NOMO-1 treated with DMSO at 0.1 percent for 48 hours (cell line): ENCODE measurements at regions not wholly inside any gene's neighbourhood (a gene's known extent, or its start where the extent isn't known, plus 50 kb on each side); places are given as distances from the start of the nearest gene placed in this dataset.
"Not testable (repeated sequence)": the region's sequence is repeated elsewhere in the genome, so short reads cannot be mapped to it uniquely, and the experiment has no call there.

Experiments
- DNase-seq: peaks from one replicate; lab custom pipeline; 2025; ENCODE audit not compliant: unreplicated experiment; lab: John Stamatoyannopoulos, UW

DNA sequence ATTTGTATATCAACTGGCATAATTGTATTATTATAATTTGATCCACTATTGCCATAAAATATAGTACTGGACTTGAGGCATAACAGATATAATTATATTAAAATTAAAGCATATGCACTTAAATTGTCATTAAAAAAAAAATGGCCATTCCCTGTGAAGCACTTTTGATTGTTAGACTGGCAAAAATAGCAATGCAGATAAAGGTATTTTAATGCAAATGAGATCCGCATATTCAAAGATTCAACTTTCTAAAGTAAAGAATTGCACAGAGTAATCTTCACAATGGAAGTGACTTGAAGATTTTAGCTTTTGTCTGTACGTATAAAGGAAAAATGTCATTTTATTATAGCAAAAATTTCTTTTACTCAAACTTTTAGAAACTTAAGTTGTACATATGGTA is 871.8 kb upstream of the PABPC4L start:
- DNase-seq, result no peak

DNA sequence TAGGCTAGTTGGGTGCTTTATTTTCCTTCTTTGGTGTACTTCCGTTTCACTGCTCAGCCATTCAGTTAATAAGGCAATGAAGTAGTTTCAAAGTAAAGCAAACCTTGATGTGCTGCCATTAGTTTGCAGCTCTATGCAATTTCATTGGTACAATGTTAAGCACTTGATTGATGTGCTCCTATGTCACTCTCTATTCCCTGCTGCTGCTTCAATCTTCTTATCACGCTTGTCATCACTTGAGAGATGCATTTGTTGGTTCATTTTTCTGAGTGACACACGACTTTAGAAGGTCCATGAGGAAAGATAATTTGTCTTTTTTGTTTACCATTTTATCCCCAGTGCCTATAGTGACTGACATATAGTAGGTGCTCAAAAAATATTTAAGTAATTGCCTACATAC is 871.0 kb upstream of the PABPC4L start:
- no peak for DNase-seq

DNA sequence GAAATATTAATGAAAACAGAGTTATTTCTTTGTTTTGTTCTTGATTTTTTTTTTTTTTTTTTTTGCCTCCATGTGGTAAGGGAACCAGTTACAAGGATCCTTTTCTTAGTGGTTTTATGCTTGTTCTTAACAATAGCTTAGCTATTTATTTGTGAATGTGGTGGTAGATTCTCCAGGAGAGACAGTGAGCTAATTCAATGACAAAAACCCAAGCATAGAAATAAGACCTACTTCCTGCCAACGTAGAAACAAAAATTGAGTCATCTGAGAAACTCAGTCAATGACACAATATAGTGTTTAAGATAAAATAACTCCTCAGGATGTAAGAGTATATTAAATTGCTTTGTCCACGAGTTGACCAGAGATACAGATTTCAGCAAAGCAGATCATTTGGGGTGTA is 863.8 kb upstream of the PABPC4L start:
- DNase-seq, result no peak

DNA sequence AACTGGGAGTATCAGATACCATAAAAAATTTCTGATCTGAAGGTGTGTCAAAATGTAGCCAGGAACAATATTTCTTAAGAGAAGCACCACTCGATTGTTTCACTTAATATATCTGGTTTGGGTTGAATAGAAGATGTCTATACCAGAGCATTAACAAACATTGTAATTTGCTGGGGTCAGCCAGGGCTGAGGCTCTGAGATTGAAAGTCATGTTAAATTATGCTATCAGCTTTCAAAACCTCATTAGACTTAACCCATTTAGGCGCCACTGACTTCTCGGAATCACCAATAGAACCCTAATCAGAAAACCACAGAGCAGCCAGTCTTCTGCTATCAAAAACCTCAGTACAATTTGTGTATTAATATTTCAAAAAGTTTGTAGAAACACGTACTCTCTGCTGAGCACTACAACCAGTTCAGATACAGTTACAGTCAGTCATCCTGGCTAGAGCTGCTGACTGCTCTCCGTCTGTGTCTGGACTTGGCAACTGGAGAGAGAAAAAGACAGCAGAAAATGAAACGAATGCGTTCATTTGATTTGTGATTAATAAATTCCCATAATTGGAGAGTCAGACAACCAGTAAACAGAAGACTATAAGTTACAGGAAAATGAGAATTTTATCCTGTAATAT is 848.6 kb upstream of the PABPC4L start:
- no peak for DNase-seq

DNA sequence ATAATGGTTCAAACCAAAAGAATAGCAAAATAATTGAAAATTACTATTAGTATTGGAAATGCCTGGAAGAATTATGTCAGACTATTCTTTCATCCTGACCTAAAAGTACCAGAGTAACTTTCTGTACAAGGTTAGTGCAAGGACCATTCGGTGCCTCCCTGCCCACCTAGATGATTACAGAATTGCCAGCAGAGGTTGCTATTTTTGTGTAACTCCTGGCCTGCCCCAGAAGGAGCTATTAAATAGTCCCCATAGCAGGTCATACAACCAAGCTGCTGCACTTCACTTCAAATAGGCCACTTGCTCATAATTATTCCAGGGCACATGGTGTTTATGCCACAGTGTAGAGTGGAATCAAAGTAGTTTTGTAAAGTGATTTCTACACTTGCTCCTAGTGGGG is 831.1 kb upstream of the PABPC4L start:
- DNase-seq, result no peak

DNA sequence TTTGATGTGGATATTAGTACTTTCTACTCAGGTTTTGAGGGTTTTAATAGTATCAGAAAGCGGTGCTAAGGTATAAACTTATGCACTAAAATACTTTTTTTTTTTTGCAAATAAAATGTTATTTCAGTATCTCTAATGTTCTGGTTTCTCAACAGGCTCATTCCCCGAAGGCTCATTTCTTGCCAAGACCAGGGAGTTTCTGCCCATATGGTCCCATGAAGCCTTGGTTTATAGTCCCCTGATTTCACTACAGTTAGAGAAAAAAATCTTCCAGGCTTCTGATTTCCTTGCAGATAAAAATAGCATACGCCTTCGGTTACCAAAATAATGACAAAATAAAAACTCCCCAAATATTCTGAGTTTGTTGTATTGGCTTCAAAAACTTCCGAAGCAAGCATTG is 814.2 kb upstream of the PABPC4L start:
- DNase-seq, result no peak

DNA sequence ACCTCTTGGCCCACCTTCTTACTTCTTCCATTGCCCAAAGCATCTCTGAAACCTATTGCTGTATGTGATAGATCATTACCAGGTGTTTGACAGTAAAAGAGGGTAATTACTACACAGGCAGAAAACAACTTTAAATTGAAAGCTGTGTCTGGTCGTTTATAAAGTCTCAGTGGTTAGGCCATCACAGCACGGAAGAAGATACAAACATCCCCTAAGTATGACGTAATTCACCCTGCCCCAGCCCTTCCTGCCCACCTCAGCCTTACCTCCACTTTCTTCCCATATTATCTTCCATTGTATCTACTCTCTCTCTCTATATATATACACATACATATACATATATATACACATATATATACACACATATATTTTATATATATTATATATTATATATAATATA is 805.8 kb upstream of the PABPC4L start:
- no peak for DNase-seq

DNA sequence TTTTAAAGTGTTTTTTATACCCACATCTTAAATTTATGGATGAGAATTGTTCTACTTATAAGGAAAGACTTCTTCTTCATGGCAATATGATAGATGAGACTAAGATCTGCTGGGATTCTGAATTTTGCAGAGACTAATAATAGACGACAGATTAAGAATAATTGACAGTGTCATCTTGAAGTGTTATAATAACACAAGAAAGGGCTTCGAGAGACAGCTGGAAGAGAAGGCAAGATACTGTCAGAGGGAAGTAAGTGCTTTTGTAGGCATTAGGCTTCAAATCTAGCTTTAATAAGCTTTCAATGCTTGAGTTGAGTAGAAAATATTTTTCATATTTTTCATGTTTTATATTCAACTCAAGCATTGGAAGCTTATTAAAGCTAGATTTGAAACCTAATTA is 797.6 kb upstream of the PABPC4L start:
- DNase-seq, result no peak

DNA sequence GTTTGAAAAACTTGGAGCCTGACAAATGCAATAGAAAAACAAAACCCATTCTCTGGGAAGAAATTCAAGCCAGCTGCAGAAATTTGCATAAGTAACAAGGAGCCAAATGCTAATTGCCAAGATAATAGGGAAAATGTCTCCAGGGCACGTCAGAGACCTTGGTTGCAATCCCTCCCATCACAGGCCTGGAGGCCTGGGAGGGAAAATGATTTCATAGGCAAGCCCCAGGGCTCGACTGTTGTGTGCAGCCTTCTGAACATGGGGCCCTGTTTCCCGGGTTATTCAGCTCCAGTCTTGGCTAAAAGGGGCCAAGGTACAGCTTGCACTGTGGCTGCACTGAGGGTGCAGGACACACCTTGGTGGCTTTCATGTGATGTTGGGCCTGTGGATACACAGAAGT is 760.4 kb upstream of the PABPC4L start:
- DNase-seq, result no peak

DNA sequence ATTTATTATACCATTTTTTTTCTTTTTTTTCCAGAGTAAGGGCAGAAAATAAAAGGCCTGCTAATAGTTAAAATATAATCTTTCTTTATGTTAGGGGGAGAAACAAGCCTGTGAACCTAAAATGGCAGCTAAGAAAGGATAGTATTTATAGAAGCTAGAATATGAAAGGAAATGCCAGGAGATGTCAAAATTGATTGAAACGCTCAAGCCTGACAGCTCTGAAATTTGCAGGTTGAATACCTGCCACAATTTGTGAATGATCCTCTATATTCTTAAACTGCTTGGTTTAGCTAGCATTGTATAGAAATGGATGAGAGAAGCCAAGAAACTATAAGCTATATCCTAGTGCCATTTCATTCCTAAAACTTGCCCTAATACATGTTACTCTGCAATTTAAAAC is 757.3 kb upstream of the PABPC4L start:
- no peak for DNase-seq

DNA sequence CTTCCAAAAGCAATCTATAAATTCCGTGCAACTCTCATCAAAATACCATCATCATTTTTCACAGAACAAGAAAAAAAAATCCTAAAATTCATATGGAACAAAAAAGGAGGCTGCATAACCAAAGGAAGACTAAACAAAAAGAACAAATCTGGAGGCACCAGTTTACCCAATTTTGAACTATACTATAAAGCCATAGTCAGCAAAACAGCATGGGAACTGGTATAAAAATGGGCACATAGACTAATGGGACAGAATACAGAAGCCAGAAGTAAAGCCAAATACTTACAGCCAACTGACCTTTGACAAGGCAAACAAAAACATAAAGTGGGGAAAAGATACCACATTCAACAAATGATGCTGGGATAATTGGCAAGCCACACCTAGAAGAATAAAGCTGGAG is 753.5 kb upstream of the PABPC4L start:
- DNase-seq, result no peak

DNA sequence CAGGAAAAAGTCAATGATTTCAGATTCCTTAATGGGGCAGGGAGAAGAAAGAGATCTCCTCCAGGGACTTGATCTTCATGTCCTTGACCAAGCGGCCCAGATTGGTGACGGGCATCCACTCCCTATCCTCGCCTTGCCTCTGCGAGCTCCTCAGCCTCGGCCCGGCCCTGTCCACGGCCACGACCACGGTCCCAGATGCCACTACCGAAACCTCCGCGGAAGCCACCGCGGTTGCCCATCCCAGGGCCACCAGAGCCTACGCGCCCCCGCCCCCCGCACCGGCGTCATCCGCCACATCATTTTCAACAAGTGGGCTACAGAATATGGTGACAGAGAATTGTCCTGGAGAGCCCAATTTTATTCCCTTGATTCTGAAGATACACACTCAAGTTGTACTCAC is 751.2 kb upstream of the PABPC4L start:
- DNase-seq, result no peak

DNA sequence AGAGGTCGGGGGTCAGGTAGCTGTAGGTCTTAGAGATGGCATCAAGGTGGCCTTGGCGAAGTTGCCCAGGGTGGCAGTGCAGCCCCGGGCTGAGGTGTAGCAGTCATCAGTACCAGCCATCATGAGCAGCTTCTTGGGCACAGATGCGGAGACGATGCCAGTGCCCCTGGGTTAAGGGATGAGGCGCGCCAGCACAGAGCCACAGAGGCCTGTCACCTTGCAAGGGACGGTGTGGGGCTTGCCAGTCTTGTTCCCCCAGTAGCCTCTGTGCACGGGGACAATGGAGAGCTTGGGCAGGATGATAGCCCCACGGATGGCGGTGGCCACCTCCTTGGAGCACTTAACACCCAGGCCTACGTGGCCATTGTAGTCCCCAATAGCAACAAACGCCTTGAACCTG is 750.7 kb upstream of the PABPC4L start:
- no peak for DNase-seq

DNA sequence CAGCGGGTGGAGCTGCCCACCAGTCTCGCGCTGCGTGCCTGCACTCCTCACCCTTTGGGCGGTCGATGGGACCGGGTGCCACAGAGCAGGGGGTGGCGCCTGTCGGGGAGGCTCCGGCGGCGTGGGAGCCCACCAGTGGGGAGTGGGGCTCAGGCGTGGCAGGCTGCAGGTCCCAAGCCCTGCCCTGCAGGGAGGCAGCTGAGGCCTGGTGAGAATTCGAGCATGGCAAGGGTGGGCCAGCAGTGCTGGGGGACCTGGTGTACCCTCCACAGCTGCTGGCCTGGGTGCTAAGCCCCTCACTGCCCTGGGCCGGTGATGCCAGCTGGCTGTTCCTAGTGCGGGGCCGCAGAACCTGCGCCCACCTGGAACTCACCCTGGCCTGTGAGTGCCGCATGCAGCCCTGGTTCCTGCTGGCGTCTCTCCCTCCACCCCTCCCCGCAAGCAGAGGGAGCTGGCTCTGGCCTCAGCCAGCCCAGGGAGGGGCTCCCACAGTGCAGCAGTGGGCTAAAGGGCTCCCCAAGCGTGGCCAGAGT is 746.6 kb upstream of the PABPC4L start:
- no peak for DNase-seq

DNA sequence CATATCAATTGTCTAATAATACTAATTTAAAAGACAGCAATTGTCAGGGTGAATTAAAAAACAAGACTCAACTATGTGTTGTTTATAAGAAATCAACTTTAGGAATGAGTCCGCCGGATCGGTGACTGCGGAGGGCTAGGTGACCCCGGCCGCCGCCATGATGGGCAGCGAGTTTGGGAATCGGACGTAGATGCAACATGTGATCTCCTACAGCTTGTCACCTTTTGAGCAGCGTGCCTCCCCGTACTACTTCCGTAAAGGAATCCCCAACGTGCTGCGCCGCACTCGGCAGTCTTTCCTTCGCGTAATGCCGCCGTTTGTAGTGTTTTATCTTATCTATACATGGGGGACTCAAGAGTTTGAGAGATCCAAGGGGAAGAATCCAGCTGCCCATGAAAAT is 742.5 kb upstream of the PABPC4L start:
- DNase-seq, result no peak

DNA sequence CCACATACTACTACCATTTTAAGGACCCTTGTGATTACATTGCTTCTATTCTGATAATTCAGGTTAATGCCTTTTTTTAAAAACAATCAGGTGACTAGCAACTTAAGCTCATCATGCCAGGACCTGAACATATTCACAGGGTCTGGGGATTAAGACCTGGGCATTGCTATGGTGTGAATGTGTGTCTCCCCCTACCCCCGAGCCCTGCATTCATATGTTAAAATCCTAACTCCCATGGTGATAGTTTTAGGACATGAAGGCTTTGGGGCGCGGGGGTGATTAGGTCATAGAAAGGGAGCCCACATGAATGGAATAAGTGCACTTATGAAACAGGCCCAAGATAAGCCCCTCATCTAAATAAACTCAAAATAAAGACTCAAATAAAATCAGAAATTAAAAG is 734.4 kb upstream of the PABPC4L start:
- DNase-seq, result no peak

DNA sequence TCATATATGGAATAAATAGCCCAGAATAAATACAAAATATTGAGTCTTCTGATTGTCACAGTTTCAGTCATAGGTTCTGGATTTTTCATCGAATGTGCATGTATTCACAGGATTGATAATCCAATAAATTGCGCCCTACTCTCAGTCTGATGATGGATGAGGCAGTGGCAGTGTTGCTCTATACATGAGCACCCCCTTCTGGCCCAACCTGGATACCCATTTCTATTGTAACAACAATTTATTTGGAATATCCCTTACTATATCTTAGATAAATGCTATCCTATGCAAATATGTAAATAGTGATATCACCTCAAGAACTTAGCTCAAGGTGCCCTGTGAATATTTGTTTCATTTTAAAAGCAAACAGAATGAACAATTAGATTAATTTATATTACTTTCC is 733.7 kb upstream of the PABPC4L start:
- DNase-seq, result no peak

DNA sequence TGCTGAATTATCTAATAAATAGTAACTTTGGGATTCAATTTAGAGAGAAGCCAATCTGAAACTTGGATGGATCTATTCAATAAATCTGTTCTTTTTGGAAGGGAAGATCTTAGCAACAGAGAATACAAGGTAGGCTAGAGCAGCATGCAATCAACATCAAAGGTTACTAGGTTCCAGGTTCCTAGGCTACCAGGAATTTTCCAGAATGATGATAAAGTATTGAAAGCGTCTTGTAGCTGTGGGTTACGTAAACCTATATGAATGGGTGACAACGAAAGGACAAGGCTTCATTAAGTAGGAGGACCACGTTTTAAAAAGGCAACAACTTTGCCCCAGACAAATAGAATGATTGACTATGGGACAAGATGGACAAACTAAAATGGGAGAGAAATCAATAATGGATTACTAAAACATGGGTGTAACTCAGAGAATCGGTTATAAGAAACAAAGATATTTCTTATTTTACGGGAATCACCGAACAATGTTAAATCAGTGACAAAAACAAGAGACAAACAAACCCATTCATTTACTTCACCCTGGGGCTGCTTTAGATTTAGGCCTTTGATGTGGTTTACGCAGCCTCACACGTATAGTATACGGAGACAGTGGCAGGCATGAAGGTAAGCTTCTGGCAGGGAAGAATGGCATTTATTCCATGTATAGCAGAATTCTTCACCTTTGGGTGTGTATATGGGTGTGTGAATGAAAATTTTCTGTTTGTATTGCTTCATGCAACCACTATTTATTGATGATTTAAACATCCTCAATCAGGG is 732.6 kb upstream of the PABPC4L start:
- DNase-seq, result no peak

DNA sequence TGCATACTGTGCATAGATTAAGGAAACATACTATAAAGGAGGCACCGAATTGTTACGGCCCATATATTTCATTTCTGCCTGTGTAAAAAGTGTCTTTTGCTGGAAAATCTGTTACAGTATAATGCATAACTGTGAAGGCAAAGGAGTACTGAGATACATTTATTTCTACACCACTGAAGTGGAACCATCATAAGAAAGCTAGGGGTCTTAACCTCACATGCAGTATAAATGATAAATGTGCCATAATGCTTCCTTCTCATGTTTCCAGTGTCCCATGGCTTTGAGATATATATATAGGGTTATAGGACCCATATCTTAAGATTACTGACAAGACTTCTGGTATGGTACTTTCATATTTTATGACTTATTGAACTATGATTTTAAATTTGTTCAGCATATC is 713.8 kb upstream of the PABPC4L start:
- DNase-seq, result no peak

DNA sequence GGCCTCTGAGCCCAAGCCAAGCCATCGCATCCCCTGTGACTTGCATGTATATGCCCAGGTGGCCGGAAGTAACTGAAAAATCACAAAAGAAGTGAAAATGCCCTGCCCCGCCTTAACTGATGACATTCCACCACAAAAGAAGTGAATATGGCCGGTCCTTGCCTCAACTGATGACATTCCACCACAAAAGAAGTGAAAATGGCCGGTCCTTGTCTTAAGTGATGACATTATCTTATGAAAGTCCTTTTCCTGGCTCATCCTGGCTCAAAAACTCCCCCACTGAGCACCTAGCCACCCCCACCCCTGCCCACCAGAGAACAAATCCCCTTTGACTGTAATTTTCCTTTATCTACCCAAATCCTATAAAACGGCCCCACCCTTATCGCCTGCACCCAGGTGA is 712.7 kb upstream of the PABPC4L start:
- DNase-seq, result not testable (repeated sequence)

DNA sequence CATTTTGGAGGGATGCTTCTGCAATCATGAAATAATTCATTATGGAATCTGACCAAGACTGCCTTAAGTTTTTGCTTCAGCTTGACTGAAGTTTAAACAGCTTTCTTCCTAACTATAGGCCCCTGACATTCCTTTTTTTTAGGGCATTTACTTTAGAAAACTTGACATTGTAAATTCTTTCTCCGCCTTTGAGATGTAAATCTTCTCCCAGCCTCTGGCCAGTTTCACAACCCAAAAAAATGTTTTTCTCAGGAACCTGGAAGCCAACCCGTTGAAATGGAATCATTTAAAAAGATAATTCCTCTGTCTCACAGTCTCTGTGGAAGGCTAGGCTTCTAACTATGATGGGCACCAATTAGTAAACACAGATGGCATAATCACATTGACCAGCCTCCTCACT is 710.4 kb upstream of the PABPC4L start:
- no peak for DNase-seq

DNA sequence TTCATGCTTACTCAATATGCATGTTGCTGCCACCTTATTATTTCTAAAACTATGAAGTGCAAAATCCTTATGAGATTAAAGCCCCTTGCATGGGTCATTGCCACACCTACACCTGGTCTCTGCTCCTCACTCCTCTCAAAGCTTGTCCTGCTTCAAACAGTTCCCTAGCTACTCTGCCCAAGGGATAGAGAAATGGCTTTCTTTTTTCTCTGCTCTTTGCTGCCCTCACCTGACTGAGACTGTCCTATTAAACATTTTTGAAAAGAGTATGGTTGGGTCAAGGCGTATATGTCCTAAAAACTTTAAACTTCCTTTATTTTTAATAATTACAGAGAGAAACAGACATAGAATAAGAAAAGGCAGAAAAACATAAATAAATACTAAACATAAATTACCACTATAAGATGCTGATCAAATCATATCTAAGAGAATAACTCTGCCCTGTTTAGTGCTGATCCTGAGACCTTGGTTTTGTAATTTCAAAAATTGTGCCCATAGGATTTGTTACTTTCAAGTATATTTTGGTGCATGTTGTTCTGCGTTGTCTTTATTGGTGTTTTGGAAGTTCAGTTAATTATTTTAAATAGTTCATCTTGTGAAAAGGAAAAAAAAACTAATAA is 704.9 kb upstream of the PABPC4L start:
- DNase-seq, result no peak
